ENCODE measurements at regions not wholly inside any gene's neighbourhood (a gene's known extent, or its start where the extent isn't known, plus 50 kb on each side); places are given as distances from the start of the nearest gene placed in this dataset.

- no peak for DNase-seq
These were observed 163.8 kb downstream of the GADD45G start for GRCh38 chr9:89768650-89769071.

- DNase-seq: no peak
These were observed 165.8 kb downstream of the GADD45G start for GRCh38 chr9:89770531-89771174.

- no peak for DNase-seq
These were observed 166.4 kb downstream of the GADD45G start for GRCh38 chr9:89771205-89771604.

GRCh38 chr9:89773170-89773569 lies 168.4 kb downstream of the GADD45G start:
- no peak for DNase-seq

- DNase-seq: no peak
These were observed 170.1 kb downstream of the GADD45G start for GRCh38 chr9:89774858-89775370.

GRCh38 chr9:89775641-89776040 lies 170.8 kb downstream of the GADD45G start:
- DNase-seq: no peak

- DNase-seq: no peak
These were observed 172.1 kb downstream of the GADD45G start for GRCh38 chr9:89776795-89777525.

GRCh38 chr9:89777544-89777943 lies 172.7 kb downstream of the GADD45G start:
- no peak for DNase-seq

GRCh38 chr9:89778100-89779090 lies 173.6 kb downstream of the GADD45G start:
- no peak for DNase-seq

- no peak for DNase-seq
These were observed 174.8 kb downstream of the GADD45G start for GRCh38 chr9:89779405-89780203.

GRCh38 chr9:89780959-89781358 lies 176.1 kb downstream of the GADD45G start:
- no peak for DNase-seq

GRCh38 chr9:89781838-89782540 lies 177.2 kb downstream of the GADD45G start:
- no peak for DNase-seq

GRCh38 chr9:89786655-89787054 lies 181.8 kb downstream of the GADD45G start:
- DNase-seq: peak; percentile 75

- no peak for DNase-seq
These were observed 182.8 kb downstream of the GADD45G start for GRCh38 chr9:89787595-89787994.

- no peak for DNase-seq
These were observed 183.6 kb downstream of the GADD45G start for GRCh38 chr9:89788434-89788833.

- no peak for DNase-seq
These were observed 185.2 kb downstream of the GADD45G start for GRCh38 chr9:89789922-89790510.

- no peak for DNase-seq
These were observed 185.8 kb downstream of the GADD45G start for GRCh38 chr9:89790542-89791109.

- DNase-seq: no peak
These were observed 186.9 kb downstream of the GADD45G start for GRCh38 chr9:89791754-89792153.

- no peak for DNase-seq
These were observed 187.6 kb downstream of the GADD45G start for GRCh38 chr9:89792189-89793123.
